Right hindlimb (tissue), 1 donor: ENCODE measurements at regions not wholly inside any gene's neighbourhood (a gene's known extent, or its start where the extent isn't known, plus 50 kb on each side); places are given as distances from the start of the nearest gene placed in this dataset.

Source experiments
- DNase-seq: peaks from one replicate; pipeline ENCODE4 v3.0.0-alpha.2; 2018

DNA sequence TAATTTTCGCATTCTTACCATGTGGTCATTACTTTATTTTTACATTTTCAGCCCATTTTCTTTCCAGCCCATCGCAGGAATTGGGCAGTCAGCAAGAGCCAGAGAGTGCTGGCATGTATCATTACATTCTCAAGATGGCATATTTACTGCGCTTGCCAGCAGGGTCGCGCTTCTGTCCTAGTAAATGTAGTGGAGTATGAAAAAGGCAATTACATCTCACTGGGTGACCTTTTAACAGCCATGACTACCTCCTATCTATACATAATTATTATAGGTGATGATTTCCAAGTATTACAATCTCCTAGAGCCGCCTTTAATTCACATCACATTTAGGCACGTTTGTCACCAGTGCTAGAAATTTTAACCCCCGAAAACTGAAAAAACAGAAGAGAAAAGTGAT is 433.7 kb upstream of the MGMT start:
- DNase-seq, result no peak

DNA sequence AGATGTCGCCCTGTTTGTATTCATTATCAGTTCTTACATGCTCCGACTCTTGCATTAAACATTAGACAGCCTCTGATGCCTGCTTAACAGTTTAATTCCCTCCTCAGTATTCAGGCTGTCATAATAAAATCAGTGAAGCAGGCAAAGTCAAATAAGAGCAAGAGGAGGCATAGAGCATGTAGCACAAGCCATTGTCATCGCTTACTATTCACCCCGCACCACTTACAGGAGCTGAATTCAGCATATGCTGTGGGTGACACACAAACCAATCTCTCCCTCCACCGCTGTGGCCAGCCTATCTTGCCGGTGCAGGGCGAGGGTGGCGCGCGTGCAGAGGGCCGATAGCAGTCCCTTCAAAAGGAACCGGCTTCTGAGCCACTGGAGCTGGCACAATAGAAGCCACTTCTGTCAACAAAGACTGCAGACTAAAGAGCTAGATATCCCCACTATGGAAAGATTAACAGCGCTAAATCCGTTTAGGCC is 433.2 kb upstream of the MGMT start:
- no peak for DNase-seq

DNA sequence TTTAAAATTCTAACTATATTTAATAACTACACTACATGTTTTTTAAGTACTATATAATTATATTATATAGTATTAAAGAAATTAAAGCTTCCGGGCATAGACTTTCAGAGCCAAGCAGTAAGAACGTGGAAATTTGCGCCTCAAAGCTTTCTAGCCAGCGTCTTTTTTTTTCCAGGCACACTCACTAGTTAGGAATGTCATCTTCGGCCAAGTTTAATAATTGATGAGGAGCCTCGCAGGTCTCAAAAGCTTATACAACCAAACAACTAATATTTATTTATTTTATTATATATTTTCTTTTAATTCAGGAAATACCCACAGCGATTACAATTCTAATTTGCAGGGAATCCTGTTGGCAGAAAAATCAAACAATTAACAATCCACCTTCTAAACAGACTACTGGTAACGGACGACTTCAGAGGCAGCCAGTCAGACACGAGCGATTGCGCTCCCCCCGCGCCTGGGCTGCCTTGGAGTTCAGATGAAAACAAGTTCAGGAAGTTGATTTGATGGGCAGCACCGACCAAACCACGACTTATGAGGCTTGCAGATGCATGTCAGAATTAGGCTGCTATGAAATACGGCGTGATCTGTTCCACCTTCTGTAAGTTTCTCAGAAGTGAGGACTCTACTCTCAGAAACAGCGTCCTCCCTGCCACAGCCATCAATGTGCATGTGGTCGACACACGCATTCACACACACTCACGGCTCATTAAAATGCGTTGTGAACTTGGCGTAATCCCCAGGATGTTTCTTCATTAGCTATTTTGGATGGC is 431.8 kb upstream of the MGMT start:
- DNase-seq, result no peak

DNA sequence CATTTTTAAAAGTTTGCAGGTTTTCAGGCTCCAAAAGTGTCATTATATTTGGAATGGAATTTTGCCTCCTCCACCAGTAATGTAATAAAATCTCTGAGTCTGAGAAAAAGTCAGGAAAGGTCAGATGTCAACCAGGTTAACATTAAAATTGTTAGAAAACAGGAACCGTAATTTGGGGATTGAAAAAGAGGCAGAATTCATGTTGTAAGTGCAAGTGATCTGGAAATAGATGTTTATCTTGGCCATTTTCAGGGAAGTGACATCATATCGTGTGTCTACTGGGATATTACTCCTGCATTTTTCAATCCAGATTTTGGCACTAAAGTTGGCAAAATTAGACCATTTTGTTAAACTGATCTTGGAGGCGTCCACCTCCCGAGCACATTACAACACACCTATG is 428.5 kb upstream of the MGMT start:
- DNase-seq, result no peak

DNA sequence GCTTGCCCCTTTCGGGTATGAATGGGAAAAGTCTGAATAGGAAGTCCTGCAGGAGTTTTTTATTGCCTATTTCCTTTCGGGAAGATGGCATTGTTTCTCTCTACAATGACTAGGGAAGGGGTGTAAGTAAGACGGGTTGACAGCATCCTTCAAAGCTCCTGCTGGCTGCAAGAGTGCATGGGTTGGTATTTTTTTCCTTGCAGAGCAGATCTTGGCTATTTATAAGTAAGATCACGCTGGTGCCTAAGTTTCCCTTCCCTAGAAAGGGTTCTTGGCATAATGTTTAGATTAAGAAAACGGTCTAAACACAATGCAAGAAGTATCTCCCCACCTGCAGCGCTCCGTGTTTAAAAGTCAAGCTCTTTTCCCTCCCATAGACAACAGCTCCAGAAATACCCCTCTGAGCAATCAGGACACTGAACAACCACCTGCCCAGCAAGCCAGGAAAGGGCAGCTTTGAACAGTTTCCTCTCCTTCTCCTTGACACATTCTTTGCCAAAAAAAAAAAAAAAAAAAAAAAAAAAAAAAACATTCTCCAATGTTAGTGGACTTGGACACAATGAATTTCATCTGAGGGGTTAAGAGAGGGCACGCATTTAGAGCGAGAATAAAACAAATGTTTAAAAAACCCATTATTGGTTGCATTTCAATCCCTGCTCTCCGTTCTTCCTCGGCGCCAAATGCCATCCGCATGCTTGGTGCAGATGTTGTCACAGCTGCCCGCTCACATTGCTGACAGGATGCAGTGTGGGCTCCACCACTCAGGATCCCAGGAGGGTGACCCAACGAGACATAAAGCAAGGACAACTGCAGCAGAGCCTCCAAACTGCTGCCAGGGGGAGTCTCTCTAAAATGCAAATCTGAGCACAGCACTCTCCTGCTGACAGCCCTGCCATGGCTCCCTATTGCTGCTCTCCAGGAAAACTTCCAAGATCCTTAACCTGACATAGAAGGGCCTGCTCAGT is 427.4 kb upstream of the MGMT start:
- DNase-seq, result no peak

DNA sequence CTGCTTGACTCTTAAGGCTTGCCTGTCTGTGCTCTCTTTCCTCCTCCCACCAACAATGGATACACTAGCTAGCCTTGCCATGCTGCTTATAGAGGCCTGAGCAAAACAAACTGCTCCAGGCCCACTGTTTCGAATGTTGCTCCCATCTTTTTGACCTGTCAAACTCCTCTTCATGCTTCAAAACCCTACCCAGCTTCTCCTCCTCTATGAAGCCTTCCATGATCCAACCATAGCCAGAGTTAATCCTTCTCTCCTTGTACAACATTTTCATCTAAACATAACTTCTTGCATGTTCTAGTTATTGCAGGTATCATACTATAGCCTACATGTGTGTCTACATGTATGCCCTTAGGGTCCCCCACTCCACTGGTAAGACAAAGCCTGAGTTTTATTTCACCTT is 426.7 kb upstream of the MGMT start:
- no peak for DNase-seq

DNA sequence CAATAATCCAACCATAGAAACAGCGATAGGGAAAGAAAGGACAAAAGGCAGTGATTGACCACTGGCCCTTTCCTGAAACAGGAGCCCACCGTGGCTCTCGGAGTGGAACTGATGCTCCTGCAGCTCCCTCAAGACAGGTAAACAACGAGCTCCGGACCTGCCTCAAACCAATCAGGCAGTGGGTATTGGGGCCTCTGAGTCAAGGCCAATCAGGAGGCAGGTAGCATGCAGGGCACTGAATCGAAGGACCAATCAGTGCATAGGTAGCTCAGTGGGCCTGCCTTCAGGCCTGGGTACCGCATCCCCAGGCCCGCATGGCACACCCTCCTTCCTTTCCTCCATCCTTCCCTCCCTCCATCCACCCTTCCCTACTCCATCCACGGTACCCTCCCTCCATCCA is 425.1 kb upstream of the MGMT start:
- DNase-seq, result no peak

DNA sequence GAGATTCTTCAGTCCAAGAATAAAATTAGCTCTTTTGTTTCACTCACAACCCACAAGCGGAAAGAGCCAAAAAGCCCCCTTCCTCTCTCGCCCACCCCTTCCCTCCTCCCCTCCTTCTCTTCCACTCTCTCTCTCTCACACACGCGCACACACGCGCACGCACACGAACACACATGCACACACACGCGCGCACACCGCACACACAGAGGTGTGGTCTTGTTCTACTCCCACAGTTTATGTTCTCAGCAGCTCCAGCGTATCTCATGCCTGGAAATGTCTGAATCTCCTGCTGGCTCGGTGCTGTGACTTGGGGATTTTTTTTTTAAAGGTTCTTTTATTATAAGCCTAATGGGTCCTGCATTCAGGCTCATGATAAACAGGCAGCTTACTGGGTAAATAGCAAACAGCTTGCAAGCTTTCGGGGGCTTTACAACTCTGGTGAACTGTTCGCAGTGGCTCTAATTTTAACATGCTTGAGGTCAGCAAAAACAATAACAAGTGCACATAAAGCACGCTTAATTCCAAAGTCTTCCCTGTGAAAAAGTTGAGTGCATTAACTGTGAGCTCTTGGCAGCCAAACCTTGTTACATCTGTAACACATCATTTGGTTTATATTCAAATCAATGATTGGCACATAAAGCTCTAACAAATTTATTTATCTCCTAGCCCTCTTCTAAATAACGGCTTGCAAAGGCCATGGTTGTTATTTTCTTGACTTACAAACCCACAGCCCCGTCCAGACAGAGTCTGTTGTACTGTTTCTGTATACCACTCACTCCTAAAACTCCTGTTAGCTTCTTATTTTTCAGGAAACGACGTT is 424.1 kb upstream of the MGMT start:
- peak; percentile 72 for DNase-seq

DNA sequence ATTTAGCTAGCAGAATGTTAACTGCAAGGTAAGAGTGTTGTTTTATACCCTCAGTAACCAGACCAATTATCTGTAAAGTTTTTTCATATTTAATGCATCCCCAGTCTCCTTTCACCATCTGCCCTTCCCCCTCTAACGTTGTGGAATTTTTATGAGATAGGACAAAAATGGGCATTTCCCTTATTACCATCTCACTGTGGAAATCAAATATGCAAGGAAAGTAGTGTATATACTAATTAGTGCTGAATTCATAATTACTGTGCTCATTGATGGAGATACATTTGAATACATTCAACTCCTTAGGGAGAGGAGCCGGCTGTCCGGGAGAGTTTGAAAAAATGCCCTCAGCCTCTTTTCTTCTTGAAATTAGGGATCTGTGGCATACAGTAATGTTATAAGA is 423.4 kb upstream of the MGMT start:
- no peak for DNase-seq

DNA sequence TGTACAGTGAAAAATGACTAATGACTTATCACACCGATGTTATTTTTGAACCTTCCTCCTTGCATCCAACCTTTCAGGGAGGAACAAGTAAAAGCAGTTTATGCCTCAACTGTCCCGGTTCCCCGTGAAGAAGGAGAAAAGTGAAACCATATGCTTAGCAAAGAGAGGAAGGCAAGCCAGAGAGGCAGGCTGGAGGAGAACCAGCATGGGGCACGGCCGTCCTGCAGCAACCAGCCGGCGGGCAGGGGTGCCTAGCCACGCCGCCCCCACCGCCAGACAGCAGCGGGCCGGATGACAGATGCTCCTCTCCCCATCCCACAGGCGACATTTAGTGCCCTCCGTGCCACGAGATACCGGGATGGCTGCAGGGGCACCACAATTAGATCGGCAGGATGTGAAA is 421.4 kb upstream of the MGMT start:
- DNase-seq, result peak; percentile 60

DNA sequence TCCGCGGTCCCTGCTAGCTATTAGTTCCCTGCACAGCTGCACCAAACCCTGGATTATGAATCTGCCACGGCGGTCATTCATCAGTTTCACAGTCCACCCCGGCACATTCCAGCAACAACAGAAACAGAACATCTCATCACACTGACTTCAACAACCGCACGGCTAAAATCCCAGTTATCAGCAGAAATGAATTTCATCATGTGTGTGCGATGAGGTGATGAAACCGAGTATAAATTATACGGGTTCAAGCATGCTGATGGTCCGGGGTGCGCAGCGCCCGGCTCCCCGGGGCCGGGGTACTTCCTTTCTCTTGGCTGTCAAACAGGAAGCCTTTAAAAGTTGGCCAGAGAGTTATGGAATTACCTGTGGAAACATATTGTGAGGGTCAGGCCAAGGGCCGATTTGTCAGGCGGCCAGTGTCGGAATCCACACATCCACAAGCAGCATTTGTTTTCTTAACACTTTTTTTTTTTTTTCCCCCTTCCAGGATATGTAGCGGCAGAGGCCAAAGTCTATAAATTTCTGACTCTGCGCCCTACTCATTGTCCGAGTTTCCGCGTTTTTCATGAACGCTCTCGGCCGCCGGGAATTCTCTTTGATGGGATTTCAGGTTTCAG is 420.9 kb upstream of the MGMT start:
- peak; percentile 92 for DNase-seq

DNA sequence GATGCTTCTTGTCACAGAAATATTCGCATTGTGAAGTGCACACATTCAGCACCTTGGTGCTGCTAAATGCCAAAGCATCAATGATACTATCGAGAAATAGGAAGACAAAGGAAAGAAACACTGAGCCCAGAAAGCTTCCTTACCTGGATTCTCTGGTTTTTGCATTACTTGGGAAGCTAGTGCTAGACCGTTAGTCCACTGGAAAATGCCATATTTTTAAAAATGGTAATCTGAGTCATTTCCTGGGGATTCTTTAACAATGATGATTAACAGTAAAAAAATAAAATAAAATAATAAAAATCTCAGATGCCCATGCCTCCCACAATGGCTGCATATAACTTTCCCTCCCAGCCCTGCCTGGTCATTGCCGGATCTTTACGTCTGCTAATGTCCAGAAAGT is 420.1 kb upstream of the MGMT start:
- DNase-seq, result no peak

DNA sequence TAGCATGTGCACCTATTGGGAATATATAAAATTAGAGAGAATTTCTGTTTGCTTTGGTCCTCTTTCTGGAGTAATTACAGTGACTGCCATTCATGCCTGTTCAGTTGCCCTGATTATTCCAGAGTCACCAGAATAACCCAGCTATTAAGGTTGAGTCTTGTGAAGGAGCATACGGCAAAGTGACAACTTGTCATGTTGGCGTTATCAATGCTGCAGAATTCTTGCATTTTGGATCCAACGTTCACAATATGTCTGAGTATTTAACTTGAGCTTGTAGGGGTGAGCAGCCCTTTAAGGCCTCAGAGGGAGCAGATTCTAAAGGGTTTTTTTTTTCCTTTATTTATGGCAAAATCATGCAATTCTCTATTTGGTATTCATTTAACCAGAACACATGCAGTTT is 419.4 kb upstream of the MGMT start:
- DNase-seq, result no peak

DNA sequence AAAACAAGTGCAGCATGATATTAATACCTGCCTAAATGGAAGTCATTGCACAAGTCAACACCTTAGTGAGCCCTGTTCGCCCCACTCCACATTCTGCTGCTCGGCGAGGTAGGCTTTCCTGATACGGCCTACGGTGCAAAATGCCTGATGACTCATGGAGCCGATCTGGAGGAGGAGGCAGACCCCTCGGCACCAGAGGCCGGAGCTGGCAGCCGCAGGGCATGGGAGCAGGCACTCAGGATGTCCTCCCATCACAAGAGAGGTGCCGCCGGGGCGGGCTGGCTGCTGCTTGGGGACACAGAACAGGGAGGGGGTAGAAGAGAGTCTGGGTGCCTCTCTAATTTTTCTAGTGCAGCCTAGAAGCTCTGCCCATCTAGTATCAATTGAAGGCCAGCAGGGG is 418.5 kb upstream of the MGMT start:
- DNase-seq, result no peak

DNA sequence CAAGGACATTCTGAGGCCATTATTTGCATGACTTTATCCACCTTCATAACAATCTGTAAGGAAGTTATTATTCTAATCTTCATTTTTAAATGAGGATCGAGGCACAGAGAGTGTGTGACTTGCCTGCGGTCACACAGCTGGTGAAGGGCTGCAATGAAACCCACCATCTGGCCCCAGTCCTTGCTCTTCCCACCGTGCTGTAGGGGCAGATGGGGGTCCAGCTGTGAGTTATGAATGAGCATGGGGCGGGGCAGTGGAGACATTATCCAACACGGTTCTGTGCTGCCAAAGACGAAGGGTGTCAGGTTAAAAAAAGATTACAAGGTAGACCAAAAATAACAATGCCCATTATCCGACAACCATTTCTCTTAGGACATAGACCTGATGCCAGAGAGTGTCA is 417.5 kb upstream of the MGMT start:
- DNase-seq, result no peak

DNA sequence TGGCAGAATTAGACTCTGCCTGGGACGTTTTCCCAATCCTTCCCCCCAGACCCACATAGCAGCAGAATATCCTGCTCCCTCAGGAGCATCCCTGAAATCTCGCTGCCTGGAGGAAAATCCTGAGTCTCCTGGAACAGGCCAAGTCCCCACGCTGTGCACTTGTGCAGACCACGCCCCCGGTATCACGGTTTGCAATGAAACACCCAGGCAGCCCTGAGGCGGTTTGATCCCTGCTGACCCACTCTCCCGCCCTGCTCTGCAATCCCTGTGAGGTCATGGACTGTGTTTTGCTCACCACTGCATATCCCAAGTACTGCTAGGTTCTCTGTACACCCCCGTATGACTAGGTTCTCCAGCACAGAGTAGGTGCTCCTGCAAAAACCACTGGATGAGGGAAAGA is 411.8 kb upstream of the MGMT start:
- no peak for DNase-seq

DNA sequence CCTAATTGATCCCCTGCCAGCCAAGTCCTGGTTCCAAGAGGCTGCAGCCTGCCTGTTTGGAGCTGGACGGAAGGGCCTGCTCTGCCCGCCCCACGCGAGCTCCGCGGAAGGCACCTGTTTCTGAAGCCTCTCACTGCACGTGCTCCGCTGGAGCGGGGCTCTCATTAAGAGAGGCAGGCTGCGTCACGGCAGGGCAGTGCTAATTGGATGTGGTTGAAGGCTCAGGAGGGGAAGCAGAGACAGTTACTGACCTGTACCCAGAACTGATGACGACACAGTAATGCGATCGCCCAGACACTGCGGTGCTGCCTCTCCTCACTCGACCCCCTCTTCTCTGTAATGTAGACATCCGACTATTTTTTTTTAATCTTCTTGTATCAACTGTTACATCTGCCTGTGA is 411.1 kb upstream of the MGMT start:
- no peak for DNase-seq

DNA sequence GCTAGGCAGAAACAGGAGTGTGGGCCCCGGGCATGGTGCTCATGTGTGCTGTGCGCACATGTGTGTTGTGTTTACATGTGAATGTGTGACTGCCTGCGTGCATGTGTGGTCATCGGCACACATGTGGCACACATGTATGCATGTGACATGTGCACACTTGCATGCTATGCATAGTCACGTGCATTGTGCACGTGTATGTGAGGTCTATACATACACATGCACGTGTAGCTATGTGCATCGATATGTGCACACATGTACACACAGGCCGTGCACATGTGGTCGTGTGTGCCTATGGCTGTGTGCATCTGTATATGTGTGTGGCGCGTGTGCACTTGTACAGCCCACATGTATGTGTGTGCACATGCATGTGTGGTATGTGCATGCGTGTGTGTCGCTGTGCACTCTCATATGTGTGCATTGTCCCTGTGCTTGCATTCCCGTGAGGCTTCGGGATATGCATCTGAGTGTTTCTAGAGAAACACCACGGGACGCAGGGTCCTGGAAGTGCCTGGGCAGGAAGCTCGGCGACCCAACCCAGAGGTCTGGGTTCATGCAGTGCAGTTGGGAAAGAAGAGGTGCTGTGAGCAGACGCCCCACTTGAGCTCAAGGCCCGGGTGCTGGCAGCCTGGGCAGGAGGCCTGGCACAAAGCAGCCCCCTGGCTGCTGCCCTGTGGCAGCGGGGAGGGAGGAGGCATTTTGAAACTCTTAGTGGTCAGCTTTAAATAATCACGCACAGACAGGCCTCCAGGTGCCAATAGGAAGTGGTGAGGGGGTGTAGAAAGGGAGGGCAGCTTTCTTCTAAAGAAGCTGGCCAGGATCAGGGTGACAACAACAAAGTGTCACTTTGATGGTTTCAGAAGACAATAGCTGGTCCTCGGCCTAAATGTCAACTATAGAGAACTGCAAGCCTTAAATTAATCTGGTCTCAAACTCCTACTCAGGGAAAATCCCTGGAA is 410.0 kb upstream of the MGMT start:
- DNase-seq, result no peak

DNA sequence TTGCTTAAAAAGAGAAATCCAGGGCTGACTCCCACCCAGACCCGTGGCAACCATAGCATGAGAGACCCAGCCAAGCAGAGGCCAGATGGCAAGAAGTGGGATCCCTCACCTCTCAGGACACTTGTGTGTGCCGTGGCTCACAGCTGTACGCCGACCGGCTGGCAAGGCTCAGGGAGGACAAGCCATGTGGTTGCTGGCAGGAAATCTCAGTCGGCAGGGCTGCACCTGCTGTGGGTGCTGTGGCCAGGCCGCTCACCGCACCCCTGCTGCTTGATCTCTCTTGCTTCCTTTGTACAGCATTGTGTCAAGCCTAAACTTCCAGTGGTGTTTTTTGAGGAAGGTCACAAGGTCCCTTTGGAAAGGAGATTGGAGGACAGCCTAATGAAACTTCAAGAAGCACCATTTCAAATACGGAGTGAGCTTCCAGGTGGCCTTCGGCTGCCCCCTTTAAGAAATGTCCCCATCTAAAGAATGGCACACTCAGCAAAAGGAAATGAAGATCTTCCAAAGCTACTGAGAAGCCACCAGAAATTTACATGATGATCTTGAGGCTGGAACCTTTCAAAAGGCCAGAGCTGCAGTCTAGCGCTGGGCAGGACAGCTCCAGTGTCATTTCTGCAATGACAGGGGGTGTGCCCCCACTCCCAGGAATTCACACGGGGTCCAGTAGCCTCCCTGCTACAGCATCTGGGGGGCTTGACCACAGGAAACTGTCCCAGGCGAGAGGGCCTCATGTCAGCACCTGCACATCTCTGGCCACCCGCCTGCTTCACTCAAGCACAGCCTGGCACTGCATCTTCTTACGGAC is 409.0 kb upstream of the MGMT start:
- DNase-seq, result no peak

DNA sequence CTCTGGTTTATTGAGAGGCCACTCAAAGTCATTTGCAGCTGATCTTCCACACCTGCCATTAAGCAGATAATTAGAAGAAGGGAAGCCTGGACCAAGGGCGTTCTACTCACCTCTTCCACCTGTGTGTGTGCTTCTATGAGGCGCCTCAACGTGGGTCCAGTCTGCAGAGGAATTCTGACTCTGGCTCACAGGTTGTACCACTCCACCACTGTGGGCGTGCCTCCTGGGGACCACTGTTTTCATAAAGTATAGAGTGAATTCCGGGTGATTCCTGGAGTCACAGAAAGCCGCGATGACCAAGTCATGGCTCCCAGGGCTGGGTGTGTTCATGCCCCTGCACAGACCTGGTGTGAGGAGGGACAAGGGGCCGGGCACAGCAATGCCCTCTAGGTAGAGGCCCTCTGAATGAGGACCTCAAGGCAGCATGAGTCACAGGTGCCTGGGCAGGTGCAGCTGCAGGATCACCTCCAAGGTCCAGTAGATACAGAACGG is 408.3 kb upstream of the MGMT start:
- DNase-seq, result no peak
